SU-DHL-6 (cell line): ENCODE measurements at regions not wholly inside any gene's neighbourhood (a gene's known extent, or its start where the extent isn't known, plus 50 kb on each side); places are given as distances from the start of the nearest gene placed in this dataset.

Experiments used
- H2AFZ ChIP-seq: fragments of 200-600 bp; sonication (generic); 2 replicates; pipeline ENCODE4 v1.6.1; 2014; ENCODE audit warnings: low read depth, mild to moderate bottlenecking, moderate library complexity, mixed read lengths, antibody characterized with exemption, low read length; ENCODE audit not compliant: severe bottlenecking
- H3F3A ChIP-seq: fragments of 200-600 bp; shearing (Covaris generic); 2 replicates; pipeline ENCODE4 v1.6.0; 2016; ENCODE audit warnings: antibody characterized with exemption, mild to moderate bottlenecking; ENCODE audit not compliant: insufficient read depth
- H3K27ac ChIP-seq: fragments of 200-600 bp; sonication (generic); 2 replicates; pipeline ENCODE4 v1.5.1; 2016; ENCODE audit warnings: low read depth, mild to moderate bottlenecking, low read length, moderate library complexity, mixed read lengths
- H3K27me3 ChIP-seq: fragments of 200-600 bp; sonication (generic), shearing (Covaris generic); 2 replicates; pipeline ENCODE4 v1.6.0; 2014; ENCODE audit warnings: mild to moderate bottlenecking, low read length
- H3K36me3 ChIP-seq: fragments of 200-600 bp; sonication (generic); 2 replicates; pipeline ENCODE4 v1.6.1; 2014; ENCODE audit warnings: mild to moderate bottlenecking, low read length, mixed read lengths
- H3K4me2 ChIP-seq: fragments of 300-600, 200-600 bp; shearing (Covaris generic), sonication (generic); 2 replicates; pipeline ENCODE4 v1.6.0; 2014; ENCODE audit warnings: low read length, low read depth, mild to moderate bottlenecking; ENCODE audit not compliant: poor library complexity, severe bottlenecking
- H3K4me3 ChIP-seq: fragments of 200-600 bp; sonication (generic); 2 replicates; pipeline ENCODE4 v1.5.1; 2014; ENCODE audit warnings: antibody characterized with exemption, low read length, mild to moderate bottlenecking, mixed read lengths; ENCODE audit not compliant: insufficient read depth, poor library complexity, severe bottlenecking
- H3K79me2 ChIP-seq: fragments of 200-600 bp; sonication (generic); 2 replicates; pipeline ENCODE4 v1.6.1; 2014; ENCODE audit warnings: mild to moderate bottlenecking, low read length, moderate library complexity; ENCODE audit not compliant: insufficient read depth
- H3K9ac ChIP-seq: fragments of 200-600 bp; sonication (generic); 2 replicates; pipeline ENCODE4 v1.7.0; 2014; ENCODE audit warnings: mild to moderate bottlenecking, low read length
- H3K9me2 ChIP-seq: fragments of 200-600 bp; sonication (generic); replicated peaks from 2 replicates; pipeline ENCODE4 v1.6.1; 2014; ENCODE audit warnings: low read length; ENCODE audit not compliant: insufficient read depth
- H3K9me3 ChIP-seq: fragments of 200-600 bp; sonication (generic); 2 replicates; pipeline ENCODE4 v1.6.1; 2014; ENCODE audit warnings: low read length, mixed read lengths; ENCODE audit not compliant: insufficient read depth
- H4K20me1 ChIP-seq: fragments of 200-600 bp; sonication (generic); 2 replicates; pipeline ENCODE4 v1.6.1; 2014; ENCODE audit warnings: low read depth, mild to moderate bottlenecking, antibody characterized with exemption, low read length, moderate library complexity, mixed read lengths
- CTCF ChIP-seq: fragments of 200-600 bp; sonication (generic); IDR thresholded peaks from one replicate; pipeline ENCODE4 v1.5.1; 2017; ENCODE audit warnings: antibody characterized with exemption, mild to moderate bottlenecking, low read length, moderate library complexity; ENCODE audit not compliant: insufficient read depth, poor library complexity, severe bottlenecking
- EZH2phosphoT487 ChIP-seq: fragments of 200-600 bp; sonication (generic), shearing (Covaris generic); conservative IDR thresholded peaks from 2 replicates; pipeline ENCODE4 v1.6.1; 2018; ENCODE audit warnings: mild to moderate bottlenecking, antibody characterized with exemption, low read length, moderate library complexity, mixed read lengths

DNA sequence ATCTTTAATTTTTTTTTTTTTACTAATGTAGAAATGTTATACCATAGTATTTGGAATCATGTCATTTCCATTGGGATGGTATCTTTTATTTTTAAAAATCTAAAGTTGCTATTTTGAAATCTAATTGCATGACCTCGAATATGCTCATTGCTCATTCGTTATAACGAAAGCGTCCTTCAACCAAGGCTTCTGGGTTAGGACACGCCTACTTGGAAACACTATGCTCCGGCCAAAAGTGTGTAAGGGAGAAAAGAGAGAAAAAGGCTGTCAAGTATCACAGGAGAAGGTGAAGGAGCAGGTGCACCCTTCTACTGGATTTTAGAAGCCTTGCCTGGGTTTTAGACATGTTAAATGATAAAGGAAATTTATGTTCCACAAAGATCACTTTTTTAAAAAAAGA, 465.9 kb upstream of the ID2 start:
- Histone ChIP-seq H3K9me2 (no peaks in the 10 kb centered on the region), H4K20me1 (no peaks in the 10 kb centered on the region), H3K27me3 (no peaks in the 10 kb centered on the region), H3K4me3 (no peak overlapping the region), H3K27ac (no peak overlapping the region), H2AFZ (no peak overlapping the region), H3K9ac (no peak overlapping the region), H3K4me2 (no peak overlapping the region), H3K79me2 (no peaks in the 10 kb centered on the region), H3F3A (no peaks in the 10 kb centered on the region), H3K36me3 (no peaks in the 10 kb centered on the region), H3K9me3 (no peaks in the 10 kb centered on the region)
- TF ChIP-seq CTCF (no peak), EZH2phosphoT487 (no peak)

DNA sequence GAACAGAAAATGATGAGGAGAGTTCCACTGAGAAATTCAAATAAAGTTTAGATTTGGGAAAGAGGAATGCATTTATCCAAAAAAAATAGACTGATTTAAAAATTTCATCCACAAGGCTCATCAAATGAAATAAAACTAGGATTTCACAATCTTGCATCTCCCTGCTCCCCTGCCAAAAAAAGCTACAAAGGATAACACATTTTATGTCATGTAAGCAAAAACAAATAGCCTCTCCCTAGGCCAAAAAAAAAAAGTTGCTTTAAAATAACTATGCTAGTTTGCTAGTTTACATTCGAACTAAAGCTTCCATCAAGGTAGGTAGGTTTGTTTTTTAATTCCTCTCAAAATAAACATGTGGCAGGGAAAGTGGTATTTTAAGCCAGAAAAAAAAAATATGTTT, 465.5 kb upstream of the ID2 start:
- Histone ChIP-seq H3K9ac (no peak overlapping the region), H3K9me3 (no peaks in the 10 kb centered on the region), H3F3A (no peaks in the 10 kb centered on the region), H3K9me2 (no peaks in the 10 kb centered on the region), H3K79me2 (no peaks in the 10 kb centered on the region), H3K4me2 (no peak overlapping the region), H2AFZ (no peak overlapping the region), H3K4me3 (no peak overlapping the region), H3K36me3 (no peaks in the 10 kb centered on the region), H3K27ac (no peak overlapping the region), H4K20me1 (no peaks in the 10 kb centered on the region), H3K27me3 (no peaks in the 10 kb centered on the region)
- TF ChIP-seq CTCF (no peak), EZH2phosphoT487 (no peak)

DNA sequence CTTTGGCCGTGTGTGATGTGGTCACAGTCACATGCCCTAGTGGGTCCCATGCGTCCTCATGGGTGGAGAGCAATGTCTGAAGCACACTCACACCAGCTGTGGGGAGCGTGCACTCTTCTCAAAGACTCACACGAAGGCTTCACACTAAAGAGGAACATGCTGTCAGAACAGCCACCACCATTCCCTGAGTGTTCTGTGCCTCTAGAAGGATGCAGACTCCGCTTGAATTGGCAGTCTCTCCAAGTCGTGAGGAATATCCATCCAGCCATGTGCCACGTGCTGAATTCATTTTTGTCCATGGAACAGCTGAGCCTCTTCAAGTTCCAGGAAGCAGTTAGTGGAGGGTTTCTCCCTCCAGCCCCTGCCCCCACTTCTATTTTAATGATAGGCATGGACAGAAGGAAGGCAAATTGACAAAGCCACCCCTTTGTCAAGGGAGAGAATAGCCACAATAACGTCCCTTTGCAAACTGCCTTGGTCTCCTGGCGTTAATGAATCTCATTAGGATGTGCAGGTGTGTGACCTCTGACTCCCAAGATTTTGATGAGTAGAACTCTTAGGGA, 464.3 kb upstream of the ID2 start:
- Histone ChIP-seq H3K9me2 (no peaks in the 10 kb centered on the region), H3K4me3 (no peak overlapping the region), H3K4me2 (no peak overlapping the region), H3K36me3 (no peaks in the 10 kb centered on the region), H3K79me2 (no peaks in the 10 kb centered on the region), H3F3A (no peaks in the 10 kb centered on the region), H4K20me1 (no peaks in the 10 kb centered on the region), H3K9me3 (no peaks in the 10 kb centered on the region), H2AFZ (no peak overlapping the region), H3K9ac (no peak overlapping the region), H3K27ac (no peak overlapping the region), H3K27me3 (no peaks in the 10 kb centered on the region)
- no peak for TF ChIP-seq CTCF
- no peak for TF ChIP-seq EZH2phosphoT487
